HG02571 (cell line): ENCODE measurements at regions not wholly inside any gene's neighbourhood (a gene's known extent, or its start where the extent isn't known, plus 50 kb on each side); places are given as distances from the start of the nearest gene placed in this dataset.
"Not testable (repeated sequence)": the region's sequence is repeated elsewhere in the genome, so short reads cannot be mapped to it uniquely, and the experiment has no call there.

ENCODE experiments used
- ATAC-seq: cut with Tn5 transposase; IDR thresholded peaks from one replicate; pipeline ENCODE4 v1.9.1; 2021; ENCODE audit warnings: mild to moderate bottlenecking, moderate library complexity; ENCODE audit not compliant: unreplicated experiment

GRCh38 chr2:136334967-136335366 lies 217.0 kb upstream of the CXCR4 start:
- ATAC-seq, result no peak

GRCh38 chr2:136332436-136333095 lies 214.6 kb upstream of the CXCR4 start:
- no peak for ATAC-seq

GRCh38 chr2:136331226-136331625 lies 213.3 kb upstream of the CXCR4 start:
- ATAC-seq, result no peak

GRCh38 chr2:136328207-136328795 lies 210.4 kb upstream of the CXCR4 start:
- no peak for ATAC-seq

- ATAC-seq, result peak; percentile 80
Measured at GRCh38 chr2:136327162-136327852, 209.4 kb upstream of the CXCR4 start.

- ATAC-seq, result no peak
Measured at GRCh38 chr2:136325844-136326331, 207.9 kb upstream of the CXCR4 start.

- ATAC-seq, result no peak
Measured at GRCh38 chr2:136324966-136325365, 207.0 kb upstream of the CXCR4 start.

- ATAC-seq, result no peak
Measured at GRCh38 chr2:136323935-136324334, 206.0 kb upstream of the CXCR4 start.

- ATAC-seq, result no peak
Measured at GRCh38 chr2:136323195-136323594, 205.2 kb upstream of the CXCR4 start.

GRCh38 chr2:136322428-136322827 lies 204.5 kb upstream of the CXCR4 start:
- no peak for ATAC-seq

GRCh38 chr2:136319651-136320050 lies 201.7 kb upstream of the CXCR4 start:
- no peak for ATAC-seq

- ATAC-seq, result no peak
Measured at GRCh38 chr2:136319237-136319636, 201.3 kb upstream of the CXCR4 start.

- ATAC-seq, result no peak
Measured at GRCh38 chr2:136314240-136314639, 196.3 kb upstream of the CXCR4 start.

GRCh38 chr2:136312568-136312967 lies 194.6 kb upstream of the CXCR4 start:
- not testable (repeated sequence) for ATAC-seq

- no peak for ATAC-seq
Measured at GRCh38 chr2:136310797-136311603, 193.1 kb upstream of the CXCR4 start.

- ATAC-seq, result no peak
Measured at GRCh38 chr2:136310005-136310495, 192.1 kb upstream of the CXCR4 start.

- ATAC-seq, result no peak
Measured at GRCh38 chr2:136308611-136309010, 190.7 kb upstream of the CXCR4 start.

- no peak for ATAC-seq
Measured at GRCh38 chr2:136306836-136307235, 188.9 kb upstream of the CXCR4 start.

GRCh38 chr2:136305517-136306192 lies 187.7 kb upstream of the CXCR4 start:
- ATAC-seq, result peak; percentile 87

- ATAC-seq, result no peak
Measured at GRCh38 chr2:136301006-136301405, 183.1 kb upstream of the CXCR4 start.
